ENCODE measurements at regions not wholly inside any gene's neighbourhood (a gene's known extent, or its start where the extent isn't known, plus 50 kb on each side); places are given as distances from the start of the nearest gene placed in this dataset.

DNA sequence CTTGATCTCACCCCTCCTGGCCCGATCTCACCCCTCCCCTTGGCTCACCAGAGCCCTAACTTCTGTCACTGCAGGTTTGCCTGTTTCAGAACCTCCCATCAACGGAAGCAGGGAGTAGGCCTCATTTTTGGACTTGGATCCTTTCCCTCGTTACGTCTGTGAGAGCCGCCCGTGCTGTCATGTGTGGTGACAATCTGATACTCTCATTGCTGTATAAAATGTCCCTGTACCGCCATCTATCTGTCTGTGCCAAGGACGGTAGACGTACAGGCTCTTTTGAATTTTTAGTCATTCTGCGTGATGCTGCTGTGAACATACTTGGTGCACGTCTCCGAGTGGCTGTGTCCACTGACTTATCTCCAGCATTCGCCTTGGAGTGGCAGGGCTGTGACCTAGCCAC is 1163.1 kb downstream of the BRD1 start:
- no peak for DNase-seq

GRCh38 chr22:48663297-48663696 is 1164.4 kb downstream of the BRD1 start:
- DNase-seq, result peak; percentile 11

- no peak for DNase-seq
These were observed 1165.1 kb downstream of the BRD1 start for GRCh38 chr22:48662476-48663135.

DNA sequence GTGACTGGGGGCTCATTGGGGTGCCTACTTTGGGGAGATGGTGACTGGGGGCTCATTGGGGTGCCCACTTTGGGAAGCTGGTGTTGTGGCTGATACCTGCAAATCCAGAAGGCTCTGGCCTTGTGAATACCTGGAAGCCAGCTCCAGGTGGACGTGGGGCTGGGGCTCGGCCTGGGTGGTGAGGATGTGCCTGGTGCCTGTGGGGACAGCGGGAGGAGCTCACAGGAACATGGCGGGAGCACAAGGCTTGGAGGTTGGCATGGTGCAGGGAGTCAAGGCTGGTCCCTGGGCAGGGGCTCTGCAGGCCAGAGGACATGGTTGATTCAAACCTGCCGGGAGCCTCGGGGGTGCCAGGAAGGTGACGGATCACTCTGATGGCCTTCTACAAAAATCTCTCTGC is 1165.7 kb downstream of the BRD1 start:
- DNase-seq, result no peak

GRCh38 chr22:48660790-48661740 is 1166.6 kb downstream of the BRD1 start:
- DNase-seq, result no peak

GRCh38 chr22:48660104-48660789 is 1167.4 kb downstream of the BRD1 start:
- DNase-seq, result no peak

DNA sequence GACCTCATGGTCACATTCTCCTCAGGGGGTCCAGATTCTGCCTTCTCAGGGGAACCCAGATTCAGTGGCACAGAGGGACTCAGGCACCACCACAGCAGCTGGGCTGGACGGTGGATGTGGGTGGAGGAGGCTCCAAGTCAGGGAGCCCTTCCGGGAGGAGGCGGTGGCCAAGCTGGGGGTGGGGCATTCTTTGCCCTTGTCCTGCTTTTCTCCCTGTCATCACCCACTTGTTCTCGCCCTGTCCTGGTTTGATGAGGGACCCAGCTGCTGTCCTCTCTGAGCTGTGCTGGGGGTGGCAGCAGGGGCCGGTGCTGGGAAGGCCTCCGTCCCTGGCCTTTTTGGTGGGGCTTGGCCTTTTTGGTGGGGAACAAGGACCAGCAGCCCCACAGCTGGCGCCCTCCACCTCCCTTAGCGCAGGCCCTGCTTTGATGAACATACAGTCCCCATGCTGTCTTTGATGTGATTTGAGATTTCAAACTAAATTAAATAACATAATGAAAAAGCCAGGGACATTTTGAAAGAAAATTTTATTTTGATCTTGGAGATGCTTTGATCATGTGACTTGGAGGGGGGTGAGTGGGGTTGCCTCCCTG is 1168.2 kb downstream of the BRD1 start:
- DNase-seq, result no peak

DNA sequence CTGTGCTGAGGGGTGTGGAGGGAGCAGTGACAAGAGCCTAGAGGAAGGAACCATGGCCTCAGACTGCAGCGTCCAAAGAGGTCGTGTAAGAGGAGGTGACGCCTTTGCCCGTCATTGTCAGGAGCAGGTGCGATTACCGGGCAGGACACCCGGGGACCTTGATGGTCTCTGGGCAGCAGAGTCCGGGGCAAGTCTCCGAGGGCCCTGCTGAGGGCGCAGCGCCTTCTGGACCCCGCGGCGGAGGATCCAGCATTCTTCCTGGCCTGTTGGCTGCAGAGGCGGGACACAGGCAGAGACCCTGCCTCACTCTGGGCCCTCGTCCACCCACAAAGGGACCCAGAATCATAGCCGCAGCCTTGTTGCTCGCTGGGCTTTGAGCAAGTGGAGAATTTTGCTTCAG is 1168.8 kb downstream of the BRD1 start:
- DNase-seq, result no peak

- no peak for DNase-seq
These were observed 1169.4 kb downstream of the BRD1 start for GRCh38 chr22:48658246-48658645.

- no peak for DNase-seq
These were observed 1173.2 kb downstream of the BRD1 start for GRCh38 chr22:48654492-48654891.

DNA sequence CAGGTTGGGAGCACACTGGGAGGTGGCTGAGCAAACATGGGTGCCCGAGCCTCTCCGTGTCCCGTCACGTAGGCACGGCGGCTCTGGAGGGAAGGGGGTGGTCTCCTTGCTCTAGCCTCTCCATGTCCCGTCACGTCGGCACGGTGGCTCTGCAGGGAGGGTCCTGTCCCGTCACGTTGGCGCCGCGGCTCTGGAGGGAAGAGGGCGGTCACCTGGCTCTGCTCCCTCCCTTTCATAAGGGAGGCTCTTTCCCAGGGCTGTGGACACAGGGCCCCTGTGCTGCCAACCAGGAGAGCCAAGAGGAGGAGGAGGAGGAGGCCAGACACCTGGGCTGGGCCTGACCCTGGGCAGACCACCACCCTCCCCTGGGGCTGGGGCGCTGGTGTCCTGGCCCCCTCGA is 1173.7 kb downstream of the BRD1 start:
- DNase-seq, result no peak

DNA sequence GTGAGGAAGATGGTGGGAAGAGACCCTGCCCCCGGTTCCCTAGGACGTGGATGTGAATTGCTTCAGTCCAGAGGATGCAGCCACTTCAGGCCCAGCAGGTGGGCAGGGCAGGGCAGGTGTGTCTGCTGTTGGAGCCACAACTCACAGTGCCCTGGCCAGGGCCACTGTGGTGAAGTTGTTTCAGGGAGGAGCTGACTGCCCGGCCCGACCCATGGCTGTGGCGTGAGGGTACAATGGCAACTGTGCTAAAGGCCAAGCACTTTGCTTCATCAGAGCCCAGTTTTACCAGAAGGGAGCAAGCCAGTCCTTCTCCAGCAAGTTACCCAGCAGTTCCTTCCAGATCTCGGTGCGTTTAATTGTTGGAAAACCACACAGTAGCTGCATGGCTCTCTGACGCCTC is 1174.4 kb downstream of the BRD1 start:
- no peak for DNase-seq

DNA sequence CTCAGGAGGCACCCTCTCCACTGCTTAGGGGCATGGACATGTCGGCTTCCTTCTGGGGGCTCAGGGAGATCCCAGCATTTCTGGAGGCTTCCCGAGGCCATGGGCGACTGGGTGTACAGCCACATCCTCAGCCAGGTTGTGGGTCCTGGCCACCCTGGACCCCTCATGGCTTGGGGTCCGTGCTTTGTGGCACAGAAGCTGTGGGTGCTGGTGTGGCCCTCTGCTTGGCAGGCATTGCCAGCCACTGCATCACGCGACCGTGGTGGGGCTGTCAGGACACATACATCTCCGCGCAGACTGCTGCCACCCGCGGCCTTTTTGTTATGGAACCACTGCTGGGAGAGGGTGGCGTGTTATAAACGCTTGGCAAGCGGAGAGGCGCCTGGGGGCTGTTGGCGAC is 1174.9 kb downstream of the BRD1 start:
- DNase-seq, result no peak

GRCh38 chr22:48651981-48652538 is 1175.6 kb downstream of the BRD1 start:
- no peak for DNase-seq

DNA sequence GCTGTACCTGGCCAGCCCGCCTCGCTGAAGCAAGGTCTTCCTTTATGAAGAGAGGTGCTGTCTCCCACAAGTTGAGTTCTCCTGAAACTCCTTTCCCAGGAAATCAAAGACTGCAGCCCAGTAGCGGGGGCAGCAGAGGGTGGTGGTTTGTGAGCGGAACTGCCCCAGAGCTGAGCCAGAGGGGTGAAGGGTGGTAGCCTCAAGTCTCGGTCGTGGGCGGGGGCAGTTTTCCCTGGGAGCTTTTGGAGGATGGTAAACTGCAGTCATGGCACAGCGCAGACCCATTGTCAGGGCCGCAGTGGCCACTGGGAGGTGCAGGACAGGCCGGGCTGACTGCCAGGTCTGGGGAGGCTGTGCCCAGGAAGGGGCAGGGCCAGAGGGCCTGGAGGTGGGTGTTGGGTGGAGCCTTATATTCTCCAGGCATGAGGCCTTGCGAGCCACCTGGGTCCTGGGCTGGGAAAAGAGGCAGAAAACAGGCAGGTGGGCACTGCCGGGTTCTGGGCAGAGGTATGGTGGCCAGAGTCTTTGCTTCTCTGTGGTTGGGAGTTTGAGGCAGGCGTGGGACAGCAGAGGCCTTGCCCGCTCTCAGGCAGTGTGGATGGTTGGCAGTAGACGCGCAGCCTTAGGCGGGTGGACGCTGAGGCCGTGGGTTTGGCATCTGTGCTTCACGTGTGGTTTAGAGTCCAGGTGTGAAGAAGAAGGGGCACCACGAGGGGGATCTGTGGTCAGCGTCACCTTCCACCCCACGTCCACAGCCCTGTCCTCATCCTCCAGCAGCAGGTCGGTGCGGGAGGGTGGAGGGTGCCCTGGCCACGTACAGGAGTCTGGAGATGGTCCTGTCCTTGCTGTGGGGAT is 1176.4 kb downstream of the BRD1 start:
- no peak for DNase-seq

DNA sequence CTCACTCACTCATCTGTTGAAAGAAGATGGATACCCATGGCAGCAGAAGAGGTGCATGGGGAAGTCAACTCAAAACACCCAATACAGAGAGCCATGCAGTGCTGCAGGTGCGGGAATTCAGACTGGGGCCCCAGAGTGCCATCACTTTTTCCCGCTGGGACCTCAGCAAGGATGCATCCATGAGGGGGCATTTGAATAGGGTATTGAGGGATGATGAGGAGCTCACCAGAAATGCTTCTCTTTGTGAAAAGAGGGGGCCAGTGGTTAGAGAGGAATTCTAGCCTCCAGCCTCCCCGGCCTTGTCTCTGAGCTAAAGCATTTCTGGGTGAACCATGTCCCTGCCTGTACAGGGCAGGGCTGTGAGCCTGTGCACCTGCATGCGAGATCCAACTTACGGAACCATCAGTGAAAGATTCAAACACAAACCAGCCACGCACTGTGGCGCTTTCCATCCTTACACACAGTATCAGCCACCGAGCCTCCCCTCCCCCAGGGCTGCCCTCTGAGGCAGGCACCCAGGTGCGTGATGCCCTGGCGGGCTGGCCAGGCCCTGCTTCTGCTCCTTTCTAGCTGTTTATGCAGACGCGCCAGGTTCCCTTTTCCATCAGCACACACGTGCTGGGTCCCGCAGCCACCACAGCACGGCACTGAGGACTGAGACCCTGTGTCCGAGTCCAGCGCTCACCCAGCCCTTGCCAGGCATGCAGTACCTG is 1177.2 kb downstream of the BRD1 start:
- no peak for DNase-seq

- DNase-seq, result no peak
These were observed 1178.2 kb downstream of the BRD1 start for GRCh38 chr22:48649466-48649865.

- no peak for DNase-seq
These were observed 1178.6 kb downstream of the BRD1 start for GRCh38 chr22:48649031-48649430.

DNA sequence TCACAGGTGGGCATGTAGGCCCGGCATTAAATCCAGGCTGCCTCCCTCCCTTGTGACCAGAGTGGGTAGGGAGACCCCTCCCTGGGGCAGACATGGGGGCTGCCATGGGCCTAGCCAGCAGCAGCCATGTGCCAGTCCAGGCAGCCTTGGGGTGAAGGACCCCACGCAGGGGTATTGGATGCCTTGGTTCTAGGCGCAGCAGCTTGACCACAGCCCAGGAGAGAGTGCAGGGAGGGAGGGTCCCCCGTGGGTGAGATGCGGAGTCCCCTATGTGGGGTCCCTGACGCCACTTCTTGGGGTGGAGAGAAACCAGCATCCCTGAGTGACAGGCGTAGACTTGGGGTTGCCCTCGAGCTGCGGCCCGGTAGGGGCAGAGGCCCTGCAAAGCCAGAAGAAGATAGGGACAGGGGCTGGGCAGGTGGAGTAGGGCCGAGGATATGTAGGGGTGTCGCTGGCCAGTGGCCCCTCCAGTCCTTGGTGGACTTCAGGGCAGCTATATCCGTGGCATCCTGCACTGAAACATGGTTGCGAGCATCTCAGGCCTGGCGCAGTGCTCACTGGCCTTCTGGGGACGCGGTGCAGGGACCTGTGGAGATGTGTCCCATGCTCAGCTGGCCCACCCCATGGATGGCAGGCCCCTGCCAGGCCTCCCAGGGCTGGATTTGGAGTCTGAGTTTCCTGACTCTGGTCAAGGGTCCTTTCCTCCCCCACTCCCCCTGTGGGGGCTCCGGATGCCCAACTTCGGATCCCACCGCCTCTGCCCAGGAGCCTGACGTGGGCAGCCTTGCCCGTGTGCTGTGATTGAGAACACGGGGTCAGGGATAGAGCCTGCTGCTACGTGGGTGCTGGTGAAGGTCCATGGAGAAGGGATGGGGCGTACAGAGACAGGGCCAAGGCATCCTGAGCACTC is 1179.8 kb downstream of the BRD1 start:
- no peak for DNase-seq

GRCh38 chr22:48647051-48647450 is 1180.6 kb downstream of the BRD1 start:
- no peak for DNase-seq
